ENCODE measurements at regions not wholly inside any gene's neighbourhood (a gene's known extent, or its start where the extent isn't known, plus 50 kb on each side); places are given as distances from the start of the nearest gene placed in this dataset.

DNA sequence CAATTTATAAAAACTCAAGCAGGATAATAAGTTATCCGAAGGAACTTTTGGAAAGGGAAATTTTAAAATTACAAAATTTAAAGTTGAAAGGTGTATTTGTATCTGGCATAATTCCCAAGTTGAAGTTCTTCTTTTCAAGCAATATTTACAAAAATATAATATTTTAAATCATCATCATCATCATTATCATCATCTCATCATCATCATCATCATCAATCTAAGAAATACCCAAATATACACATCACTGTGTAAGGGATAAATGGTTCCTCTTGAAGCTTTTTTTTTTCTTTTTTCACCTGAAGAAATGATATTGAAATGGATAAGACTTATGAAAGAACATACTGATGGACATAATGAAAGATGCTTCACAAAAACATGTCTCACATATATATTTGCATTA, 254.9 kb upstream of the ARRDC3 start:
- H3K4me1 ChIP-seq = no peaks in the 10 kb centered on the region
- no peak overlapping the region for H3K4me3 ChIP-seq
- TF ChIP-seq POLR2A (IDR thresholded peaks at IDR 0.05) (no peak), CTCF (IDR thresholded peaks at IDR 0.05) (no peak)
- no peaks in the 10 kb centered on the region for H3K27me3 ChIP-seq
- H3K36me3 ChIP-seq = no peaks in the 10 kb centered on the region
- intact Hi-C loops (cut with DNase I) = no loop called here
- no peak for ATAC-seq
- no peaks in the 10 kb centered on the region for H3K9me3 ChIP-seq
- WGBS, 4 donors = 90 to 93% (median 91%) methylated on average over 1 of the region's 1 CpG
- no peak overlapping the region for H3K27ac ChIP-seq
- no peak for DNase-seq

- intact Hi-C loops (cut with DNase I) = no loop called here
- H3K27ac ChIP-seq = no peak overlapping the region
- no peaks in the 10 kb centered on the region for H3K36me3 ChIP-seq
- H3K4me3 ChIP-seq = no peak overlapping the region
- DNase-seq (no peak), ATAC-seq (no peak)
- no peak for TF ChIP-seq POLR2A (IDR thresholded peaks at IDR 0.05)
- no peak for TF ChIP-seq CTCF (IDR thresholded peaks at IDR 0.05)
- H3K9me3 ChIP-seq = no peaks in the 10 kb centered on the region
- no peaks in the 10 kb centered on the region for H3K4me1 ChIP-seq
- 79 to 89% (median 84%) methylated on average over 4 of the region's 4 CpGs for WGBS, 4 donors
- no peaks in the 10 kb centered on the region for H3K27me3 ChIP-seq
These were observed 253.0 kb upstream of the ARRDC3 start for GRCh38 chr5:91635950-91636734.

DNA sequence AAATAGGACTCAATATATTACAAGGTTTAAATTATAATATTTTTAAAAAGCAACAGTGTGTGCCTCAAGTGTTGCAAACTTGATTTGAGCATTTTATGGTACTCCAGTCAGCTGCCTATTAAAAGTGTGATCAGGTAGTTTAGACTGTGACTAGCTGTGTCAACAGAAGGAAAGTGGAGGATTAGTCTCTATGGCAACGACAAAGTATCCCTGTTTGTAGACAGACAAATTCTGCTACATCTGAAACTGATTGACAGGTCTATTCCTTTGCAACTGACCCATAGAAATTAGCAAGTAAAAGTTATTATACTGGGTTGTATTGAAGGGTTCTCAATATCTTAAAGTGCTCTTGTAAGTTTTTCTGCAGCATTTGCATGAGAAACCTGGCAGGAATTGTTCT, 249.8 kb upstream of the ARRDC3 start:
- ATAC-seq = no peak
- 48 to 61% (median 57%) methylated on average over 1 of the region's 1 CpG for WGBS, 4 donors

DNA sequence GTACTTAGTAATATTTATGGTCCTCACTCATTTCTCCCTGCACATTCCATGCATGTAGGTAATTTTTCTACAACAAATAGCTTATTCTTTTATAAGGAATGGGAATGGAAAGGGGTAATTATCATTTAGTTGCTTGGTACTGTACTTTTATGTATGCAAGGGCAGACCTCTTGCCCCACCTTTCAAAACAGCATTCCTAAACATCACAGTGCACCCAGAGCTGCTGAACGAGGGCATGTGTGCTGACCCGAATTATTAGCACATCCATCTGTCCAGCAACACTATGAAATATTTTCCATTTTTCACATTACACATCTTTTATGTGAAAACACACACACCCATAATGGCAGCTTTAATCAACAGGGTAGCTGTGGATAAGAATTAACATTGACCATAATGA, 228.6 kb upstream of the ARRDC3 start:
- Histone ChIP-seq H3K27me3 (no peaks in the 10 kb centered on the region), H3K36me3 (no peaks in the 10 kb centered on the region), H3K4me1 (no peaks in the 10 kb centered on the region), H3K27ac (no peak overlapping the region), H3K9me3 (no peaks in the 10 kb centered on the region), H3K4me3 (no peak overlapping the region)
- 60 to 68% (median 64%) methylated on average over 2 of the region's 2 CpGs for WGBS, 4 donors
- ATAC-seq = no peak
- no peak for DNase-seq
- intact Hi-C loops (cut with DNase I) = no loop called here
- no peak for TF ChIP-seq CTCF (IDR thresholded peaks at IDR 0.05)
- no peak for TF ChIP-seq POLR2A (IDR thresholded peaks at IDR 0.05)

More for the DNA sequence above, 249.8 kb upstream of the ARRDC3 start:
- Histone ChIP-seq H3K4me3 (no peak overlapping the region), H3K27ac (no peak overlapping the region), H3K36me3 (no peaks in the 10 kb centered on the region), H3K27me3 (no peaks in the 10 kb centered on the region), H3K4me1 (no peaks in the 10 kb centered on the region), H3K9me3 (no peaks in the 10 kb centered on the region)
- no peak for TF ChIP-seq POLR2A (IDR thresholded peaks at IDR 0.05)
- TF ChIP-seq CTCF (IDR thresholded peaks at IDR 0.05) = no peak
- intact Hi-C loops (cut with DNase I) = no loop called here
- no peak for DNase-seq

All from heart left ventricle (tissue), 16 donors.